HG02973 (cell line): ENCODE measurements at regions not wholly inside any gene's neighbourhood (a gene's known extent, or its start where the extent isn't known, plus 50 kb on each side); places are given as distances from the start of the nearest gene placed in this dataset.

ENCODE experiments used
- ATAC-seq: cut with Tn5 transposase; IDR thresholded peaks from one replicate; pipeline ENCODE4 v1.9.1; 2021; ENCODE audit warnings: moderate library complexity; ENCODE audit not compliant: unreplicated experiment

GRCh38 chr5:50963971-50964745 lies 297.7 kb downstream of the PARP8 start:
- ATAC-seq: no peak

DNA sequence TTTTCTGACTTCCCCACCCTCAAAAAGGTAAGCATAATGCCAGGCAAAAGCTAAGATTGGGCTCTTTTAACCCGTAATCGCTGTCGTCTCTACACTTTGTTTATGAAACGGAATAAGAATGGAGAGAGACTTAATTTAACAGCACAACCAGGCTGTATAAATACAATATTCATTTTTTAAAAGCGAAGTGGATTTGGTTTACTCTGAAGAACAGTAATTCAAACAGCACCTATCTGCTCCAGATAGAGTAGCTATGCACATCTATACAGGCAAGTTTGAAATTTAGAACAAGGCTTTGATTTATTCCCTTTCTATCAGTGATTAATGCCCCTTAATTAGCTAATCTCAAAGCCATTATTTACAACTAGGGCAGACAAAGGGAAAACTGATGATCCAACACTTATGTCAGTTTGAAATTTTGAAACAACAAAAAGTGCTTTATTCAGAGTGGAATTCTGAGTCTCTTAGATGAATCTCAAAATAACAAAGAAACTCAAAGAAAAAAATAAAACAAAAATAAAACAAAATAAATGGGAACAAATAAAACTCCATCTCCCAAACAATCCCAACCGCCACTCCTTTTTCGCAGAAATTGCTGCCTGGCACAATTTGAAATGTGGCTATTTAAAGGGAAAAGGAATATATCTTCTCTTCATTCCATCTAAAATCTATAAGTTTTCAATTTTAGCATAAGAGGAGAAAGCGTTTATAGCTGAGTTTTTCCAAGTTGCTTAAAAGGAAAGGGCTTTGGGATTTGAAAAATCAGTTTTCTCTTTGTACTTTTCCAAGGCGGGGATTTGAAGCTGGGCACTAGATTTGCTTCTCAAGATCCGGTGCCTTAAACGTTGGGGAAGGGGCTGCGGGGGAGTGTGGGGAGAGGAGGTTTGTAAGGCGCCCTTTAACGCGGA lies 298.6 kb downstream of the PARP8 start:
- ATAC-seq: no peak

DNA sequence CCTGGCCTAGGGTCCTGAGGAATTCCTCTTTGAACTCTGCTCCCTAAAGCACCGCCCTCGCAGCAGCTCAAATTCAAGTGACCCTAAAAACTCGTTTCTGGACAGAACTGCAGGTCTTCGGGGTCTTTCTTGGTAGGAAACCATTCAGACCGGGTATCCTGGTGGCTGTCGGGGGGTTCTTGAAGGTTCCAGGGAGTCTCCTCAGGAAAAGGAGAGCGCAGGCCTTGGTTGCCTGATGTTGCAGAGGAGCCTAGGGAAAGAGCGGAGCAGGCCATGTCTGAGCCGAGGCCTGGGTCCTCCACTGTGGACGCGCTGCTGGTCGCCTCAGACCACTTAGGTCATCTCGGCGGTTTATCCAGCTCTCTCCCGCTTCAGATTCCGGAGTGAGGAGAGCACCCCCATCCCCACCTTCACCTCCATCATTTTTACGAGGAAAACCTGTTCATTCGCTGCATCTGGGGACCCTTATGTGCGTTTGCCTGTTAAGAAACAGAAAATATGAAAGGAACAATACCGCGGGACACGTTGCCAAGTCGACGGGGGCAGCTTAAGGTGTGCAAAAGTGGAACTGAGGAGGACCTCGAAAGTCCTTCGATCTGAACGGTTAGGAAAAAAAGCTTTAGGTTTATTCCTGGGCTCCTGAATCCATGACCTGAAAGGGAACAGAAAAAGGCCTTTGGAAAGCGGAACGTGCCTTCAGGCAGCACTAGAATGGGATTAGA lies 299.4 kb downstream of the PARP8 start:
- no peak for ATAC-seq

DNA sequence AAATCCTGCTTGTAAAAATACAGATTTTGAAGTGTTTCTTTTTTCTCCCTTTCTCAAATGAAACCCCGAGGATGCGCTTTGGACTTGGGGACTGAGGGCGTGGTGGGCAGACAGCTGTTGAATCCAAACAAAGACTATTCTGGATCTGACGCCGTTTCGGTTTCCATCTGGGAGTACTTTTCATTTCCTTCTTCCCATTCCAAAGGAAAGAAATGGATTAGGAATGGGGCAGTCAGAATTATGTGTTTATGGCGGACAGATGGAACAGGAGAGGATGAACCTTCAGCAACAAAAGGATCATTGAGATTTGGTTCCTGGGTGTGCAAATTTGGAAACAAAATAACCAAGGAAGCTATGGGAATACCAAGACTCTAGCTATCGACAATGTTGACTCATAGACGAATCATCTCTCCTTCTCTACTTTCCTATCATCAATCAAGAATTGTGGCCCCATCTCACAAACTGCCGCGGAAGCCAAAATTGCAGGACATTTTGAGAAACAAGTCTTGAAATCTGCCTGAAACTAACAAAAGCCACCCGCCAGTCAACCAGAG lies 300.6 kb downstream of the PARP8 start:
- no peak for ATAC-seq

DNA sequence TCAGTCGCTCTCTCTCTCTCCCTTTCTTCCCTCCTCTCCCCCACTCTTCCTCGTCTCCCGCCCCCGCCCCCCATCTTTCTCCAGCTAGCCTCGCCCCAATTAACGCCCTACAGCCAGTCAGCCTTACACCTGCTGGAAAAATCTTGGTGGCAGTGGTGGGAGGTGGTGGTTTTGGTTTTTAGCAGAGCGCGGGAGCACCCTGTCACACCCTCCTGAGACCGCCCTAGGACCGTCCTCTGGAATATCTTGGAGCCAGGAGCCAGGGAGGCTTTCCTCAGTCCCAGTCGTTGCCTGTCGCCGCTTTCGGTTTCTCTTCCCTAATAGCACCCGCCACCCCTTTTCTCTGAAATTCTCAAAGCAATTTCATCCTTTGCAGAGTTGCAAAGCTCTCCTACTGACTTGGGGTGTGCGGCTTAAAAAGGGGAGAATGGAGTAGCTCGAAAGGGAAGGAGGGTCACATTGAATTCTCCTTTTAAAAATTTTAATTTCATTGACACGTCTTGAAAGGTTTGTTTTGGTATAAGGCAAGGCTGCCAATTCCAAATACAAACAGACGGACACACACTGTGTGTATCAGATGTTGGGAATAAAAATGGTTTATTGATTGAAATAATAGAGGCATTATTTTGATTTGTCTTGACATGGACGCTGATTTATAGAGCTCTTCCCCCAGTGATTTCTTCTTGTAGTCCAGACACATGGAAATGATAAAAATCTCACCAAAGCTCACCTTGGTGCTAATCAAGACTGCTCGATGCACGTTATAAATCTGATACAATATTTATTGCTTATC lies 301.3 kb downstream of the PARP8 start:
- ATAC-seq: no peak

- ATAC-seq: no peak
Measured at GRCh38 chr5:50968356-50969149, 302.1 kb downstream of the PARP8 start.

- no peak for ATAC-seq
Measured at GRCh38 chr5:50969151-50970031, 303.0 kb downstream of the PARP8 start.

DNA sequence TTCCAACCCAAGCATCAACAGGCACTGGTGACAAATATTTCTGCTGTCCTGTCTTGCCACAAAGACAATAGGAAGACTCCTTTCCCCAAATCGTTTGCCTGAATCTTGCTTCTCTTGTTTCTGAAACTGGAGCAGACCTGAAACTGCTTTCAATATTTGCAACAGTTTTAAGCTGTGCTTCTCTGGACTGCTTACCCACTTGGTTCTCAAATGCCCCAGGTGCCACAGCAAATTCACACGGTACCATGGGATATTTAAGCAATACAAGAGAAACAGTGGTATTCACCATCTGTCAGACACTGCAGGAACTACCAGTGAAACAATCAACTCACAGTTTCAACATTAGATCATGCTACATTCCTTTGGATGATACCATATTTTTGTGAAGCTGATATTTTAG lies 309.4 kb downstream of the PARP8 start:
- ATAC-seq: no peak

GRCh38 chr5:50978924-50979323 lies 312.5 kb downstream of the PARP8 start:
- ATAC-seq: no peak

DNA sequence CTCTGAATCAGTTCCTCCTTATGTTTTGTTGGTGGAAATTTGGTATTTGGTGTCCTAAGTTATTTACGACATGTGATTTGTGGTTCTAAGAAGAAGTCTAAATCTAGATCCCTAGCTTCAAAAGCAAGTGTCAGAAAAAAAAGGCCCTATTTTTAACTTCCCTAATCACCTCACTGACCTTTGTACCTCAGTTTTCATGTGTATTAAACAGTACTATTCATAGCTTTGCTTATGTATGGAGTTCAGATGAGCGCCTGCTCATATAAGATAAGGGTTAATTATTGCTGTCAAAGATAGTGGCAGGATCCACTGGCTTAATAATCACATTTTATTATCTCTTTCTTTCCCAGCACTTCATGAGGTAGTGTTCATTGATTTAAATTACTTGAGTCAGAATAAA lies 318.2 kb downstream of the PARP8 start:
- ATAC-seq: no peak

DNA sequence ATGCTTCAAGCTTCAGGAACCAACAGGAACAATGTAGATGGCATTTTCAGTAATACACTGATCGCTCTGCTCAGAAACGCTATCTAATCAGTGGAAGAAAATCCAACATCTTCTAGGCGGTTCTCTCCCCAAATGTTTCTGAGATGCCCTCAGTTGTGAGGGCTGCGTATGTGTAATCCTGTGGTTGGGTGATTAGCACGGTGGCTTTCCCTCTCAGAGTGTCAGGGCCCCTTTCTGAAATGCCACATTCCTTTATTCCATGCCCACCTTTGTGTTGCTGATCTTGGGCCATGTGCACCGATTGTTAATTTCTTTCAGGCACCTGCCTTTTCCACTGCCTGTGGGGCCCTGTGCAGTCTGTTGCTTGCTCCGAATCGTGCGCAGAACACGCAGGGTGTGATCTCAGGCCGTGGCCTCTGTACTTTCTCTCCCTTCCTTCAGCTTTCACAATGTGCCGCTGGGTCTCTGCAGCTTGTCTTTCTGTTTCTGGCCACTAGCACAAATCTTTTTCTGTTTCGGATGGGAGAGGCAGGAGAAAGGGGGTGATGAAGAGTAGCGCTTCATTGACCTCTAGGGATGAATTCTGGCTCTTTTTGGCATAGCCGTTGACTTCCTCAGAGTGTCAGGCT lies 324.0 kb downstream of the PARP8 start:
- ATAC-seq: no peak

DNA sequence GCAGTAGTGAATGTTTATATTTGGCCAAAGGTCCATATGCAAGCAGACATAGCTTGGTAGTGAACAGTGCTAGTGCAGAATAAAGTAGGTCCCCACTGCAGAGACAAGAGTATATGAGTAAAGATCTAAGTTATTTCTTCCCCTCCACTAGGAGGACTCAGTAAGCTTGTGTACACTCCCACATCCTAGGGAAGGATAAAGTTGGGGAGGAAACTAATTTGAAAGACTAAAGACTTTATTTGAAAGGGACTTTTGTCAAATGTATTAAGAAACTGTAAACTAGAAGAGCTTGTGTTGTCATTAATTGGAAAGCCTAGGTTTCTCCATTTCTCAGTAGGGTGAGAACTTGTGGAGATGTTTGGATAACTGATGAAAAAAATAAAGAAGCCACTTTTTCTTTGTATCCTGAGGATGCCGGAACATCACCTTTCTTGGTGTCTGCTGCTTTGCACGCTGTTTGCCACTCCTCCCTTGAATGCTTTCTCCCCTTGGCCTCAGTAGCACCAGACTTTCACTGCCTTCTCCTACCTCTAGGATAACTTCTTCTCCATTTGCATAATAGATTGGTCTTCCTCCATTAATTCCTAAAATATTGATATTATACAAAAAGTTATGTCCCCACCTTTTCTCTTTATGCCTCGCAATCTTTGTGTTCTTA lies 329.0 kb downstream of the PARP8 start:
- no peak for ATAC-seq

DNA sequence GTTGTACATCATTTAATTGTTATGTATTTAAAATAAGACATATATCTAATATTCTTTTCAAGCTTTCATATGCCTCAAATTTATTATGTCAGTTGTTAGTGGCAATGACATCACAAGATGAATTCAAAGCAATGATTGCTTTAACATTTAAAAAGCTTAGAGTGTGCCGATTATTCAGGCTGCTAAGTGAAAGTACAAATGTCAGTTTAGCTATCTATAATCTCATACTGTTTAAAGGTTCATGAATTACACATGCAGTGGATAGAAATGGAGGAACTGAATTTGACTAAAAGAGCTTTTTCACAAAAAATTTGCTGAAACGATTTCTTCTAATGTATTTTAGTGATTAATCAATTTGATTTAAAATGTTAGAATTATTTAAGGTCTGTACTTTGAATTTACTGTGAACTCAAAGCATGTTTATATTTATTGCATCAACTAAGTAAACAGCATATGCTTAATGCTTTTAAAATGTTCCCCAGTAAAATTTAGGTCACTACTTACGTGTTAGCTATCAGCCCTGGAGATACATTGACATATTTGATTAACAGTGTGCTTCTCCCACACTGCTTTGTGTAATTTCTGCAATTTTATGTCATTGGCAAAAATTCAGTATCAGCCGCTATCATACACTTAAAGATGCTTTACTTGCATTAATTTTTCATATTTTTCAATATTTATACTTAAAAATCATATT lies 334.9 kb downstream of the PARP8 start:
- ATAC-seq: no peak

DNA sequence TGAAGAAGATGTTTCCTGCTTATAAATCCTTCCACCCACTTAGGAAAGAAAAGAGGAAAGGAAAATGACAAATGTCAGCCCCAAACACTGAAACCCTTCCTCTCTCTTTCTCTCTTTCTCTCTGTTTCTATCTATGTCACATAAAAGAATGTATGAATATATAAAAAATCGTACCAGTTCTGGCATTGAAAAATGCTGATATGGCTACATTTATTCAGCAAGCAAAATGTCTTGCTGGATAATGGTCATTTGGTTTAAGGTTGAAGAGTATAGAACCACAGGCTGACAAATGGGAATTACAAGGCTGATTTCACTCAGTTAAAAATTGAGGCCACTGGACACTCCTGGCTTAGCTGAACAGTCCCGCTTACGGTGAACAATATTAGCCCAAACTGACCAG lies 335.9 kb downstream of the PARP8 start:
- no peak for ATAC-seq

DNA sequence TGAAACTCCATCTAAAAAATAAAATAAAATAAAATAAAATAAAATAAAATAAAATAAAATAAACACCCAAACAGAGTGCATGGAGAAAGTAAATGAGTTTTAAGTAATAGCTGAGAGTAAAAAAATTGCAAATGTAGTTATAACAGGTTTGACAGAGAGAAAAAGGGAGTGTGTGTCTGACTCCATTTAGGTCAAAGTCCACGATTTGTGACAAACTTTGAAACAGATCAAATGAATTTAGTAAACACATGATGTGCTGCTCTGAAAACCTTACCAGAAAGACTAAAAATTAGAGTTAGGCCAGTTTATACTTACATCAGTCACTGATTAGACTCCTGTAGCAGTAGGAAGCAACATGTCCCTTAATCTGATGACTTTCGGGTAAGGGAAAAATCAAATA lies 346.6 kb downstream of the PARP8 start:
- ATAC-seq: no peak

- ATAC-seq: no peak
Measured at GRCh38 chr5:51018423-51018822, 352.0 kb downstream of the PARP8 start.

DNA sequence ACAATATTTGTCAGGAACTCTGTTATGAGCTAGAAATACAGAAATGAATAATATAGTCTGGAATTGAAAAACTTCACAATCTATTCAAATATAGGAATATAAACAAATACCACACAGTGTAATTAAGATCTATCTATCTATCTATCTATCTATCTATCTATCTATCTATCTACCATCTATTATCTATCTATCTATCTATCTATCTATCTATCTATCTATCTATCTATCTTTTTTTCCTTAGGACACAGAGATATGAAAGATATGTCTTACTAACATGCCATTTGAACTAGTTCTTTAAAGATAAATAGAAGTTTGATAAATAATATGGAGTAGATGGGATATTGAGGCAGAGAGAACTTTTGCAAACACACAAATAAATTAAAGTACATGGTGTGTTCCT lies 357.8 kb downstream of the PARP8 start:
- no peak for ATAC-seq
